IMR-90 (cell line): ENCODE measurements at regions not wholly inside any gene's neighbourhood (a gene's known extent, or its start where the extent isn't known, plus 50 kb on each side); places are given as distances from the start of the nearest gene placed in this dataset.

ENCODE experiments used
- ATAC-seq: fragments of 200-7000 bp; cut with Tn5 transposase; 2 replicates; pipeline ENCODE4 v1.9.1; 2020; ENCODE audit warnings: low read depth, mild to moderate bottlenecking, moderate library complexity
- BruUV-seq: library from RNA; stranded (reverse); fragments of 400-500 nt; replicated peaks from 2 replicates; lab custom pipeline; 2021; lab: Mats Ljungman, UMichigan
- CTCF ChIA-PET: fragments of 300-600 bp; formaldehyde crosslinking; extraction: SDS; loops from one replicate; lab custom pipeline; 2021; ENCODE audit warnings: antibody characterized with exemption; lab: Yijun Ruan, JAX
- POLR2A ChIA-PET: fragments of 300-600 bp; sonication (Branson Sonifier 250); formaldehyde crosslinking; loops from one replicate; lab custom pipeline; 2022; ENCODE audit warnings: antibody characterized with exemption; ENCODE audit not compliant: unreplicated experiment; lab: Charles Lee
- DNase-seq: peaks from one replicate; pipeline ENCODE4 v3.0.0; 2013
- H2AFZ ChIP-seq: replicated peaks from 2 replicates; pipeline ENCODE3; 2013; ENCODE audit warnings: low read length, mild to moderate bottlenecking; ENCODE audit not compliant: poor library complexity
- H2AK5ac ChIP-seq: 2 replicates; pipeline ENCODE4 v1.6.1; 2013; ENCODE audit warnings: low read depth, low read length, inconsistent platforms
- H2AK9ac ChIP-seq: replicated peaks from 2 replicates; pipeline ENCODE3; 2013; ENCODE audit warnings: mild to moderate bottlenecking, low read depth, low read length, moderate library complexity; ENCODE audit not compliant: poor library complexity
- H2BK120ac ChIP-seq: 2 replicates; pipeline ENCODE4 v1.6.1; 2013; ENCODE audit warnings: low read depth, low read length, inconsistent platforms
- H2BK15ac ChIP-seq: 3 replicates; pipeline ENCODE4 v1.6.1; 2013; ENCODE audit warnings: low read depth, low read length, inconsistent platforms
- H2BK20ac ChIP-seq: 2 replicates; pipeline ENCODE4 v1.6.1; 2013; ENCODE audit warnings: low read depth, mild to moderate bottlenecking, inconsistent platforms, low read length, moderate library complexity
- H2BK5ac ChIP-seq: 2 replicates; pipeline ENCODE4 v1.6.1; 2013; ENCODE audit warnings: mild to moderate bottlenecking, low read depth, low read length, inconsistent platforms; ENCODE audit not compliant: poor library complexity, severe bottlenecking
- H3K14ac ChIP-seq: replicated peaks from 2 replicates; pipeline ENCODE4 v1.6.1; 2013; ENCODE audit warnings: low read depth, low read length, inconsistent platforms
- H3K18ac ChIP-seq: 2 replicates; pipeline ENCODE4 v1.6.1; 2013; ENCODE audit warnings: low read depth, low read length, control low read depth
- H3K23ac ChIP-seq: 2 replicates; pipeline ENCODE4 v1.6.1; 2013; ENCODE audit warnings: low read depth, low read length, inconsistent platforms
- H3K27ac ChIP-seq: 2 replicates; pipeline ENCODE4 v1.5.1; 2013; ENCODE audit warnings: mild to moderate bottlenecking, control low read depth, low read length; ENCODE audit not compliant: insufficient read depth
- H3K27me3 ChIP-seq: 2 replicates; pipeline ENCODE4 v1.6.1; 2013; ENCODE audit warnings: low read length; ENCODE audit not compliant: control insufficient read depth, insufficient read depth
- H3K36me3 ChIP-seq: 2 replicates; pipeline ENCODE4 v1.6.1; 2013; ENCODE audit warnings: low read length, mixed read lengths; ENCODE audit not compliant: control insufficient read depth, insufficient read depth
- H3K4ac ChIP-seq: 2 replicates; pipeline ENCODE4 v1.6.1; 2013; ENCODE audit warnings: low read depth, low read length, inconsistent platforms
- H3K4me1 ChIP-seq: 2 replicates; pipeline ENCODE4 v1.6.1; 2013; ENCODE audit warnings: low read length, mixed read lengths; ENCODE audit not compliant: control insufficient read depth, insufficient read depth
- H3K4me2 ChIP-seq: 2 replicates; pipeline ENCODE4 v1.6.1; 2013; ENCODE audit warnings: low read depth, mild to moderate bottlenecking, control low read depth, low read length, moderate library complexity
- H3K4me3 ChIP-seq: 2 replicates; pipeline ENCODE4 v1.5.1; 2013; ENCODE audit warnings: low read depth, mild to moderate bottlenecking, control low read depth, low read length, moderate library complexity; ENCODE audit not compliant: insufficient read depth
- H3K56ac ChIP-seq: 2 replicates; pipeline ENCODE4 v1.6.1; 2013; ENCODE audit warnings: low read length, inconsistent platforms; ENCODE audit not compliant: insufficient read depth; ENCODE audit errors: extremely low read depth
- H3K79me1 ChIP-seq, 2 experiments: 2 replicates each; pipeline ENCODE4 v1.6.1; 2013; ENCODE audit warnings: low read length in 2 of 2, inconsistent platforms in 1 of 2, low read depth in 1 of 2
- H3K9ac ChIP-seq: 2 replicates; pipeline ENCODE4 v1.6.1; 2013; ENCODE audit warnings: low read depth, low read length, control low read depth
- H3K9me1 ChIP-seq: 2 replicates; pipeline ENCODE4 v1.6.1; 2013; ENCODE audit warnings: low read length, inconsistent platforms; ENCODE audit not compliant: insufficient read depth
- H3K9me3 ChIP-seq: 2 replicates; pipeline ENCODE4 v1.6.1; 2013; ENCODE audit warnings: low read length; ENCODE audit not compliant: control insufficient read depth, insufficient read depth
- H4K20me1 ChIP-seq: 2 replicates; pipeline ENCODE4 v1.6.1; 2013; ENCODE audit warnings: low read length, inconsistent platforms; ENCODE audit not compliant: insufficient read depth
- H4K5ac ChIP-seq: 2 replicates; pipeline ENCODE4 v1.6.1; 2013; ENCODE audit warnings: mild to moderate bottlenecking, low read depth, low read length, control low read depth
- H4K8ac ChIP-seq, 2 experiments: 2 replicates each; pipeline ENCODE4 v1.6.1; 2013; ENCODE audit warnings: low read depth in 2 of 2, low read length in 2 of 2, control low read depth in 1 of 2, inconsistent platforms in 1 of 2
- H4K91ac ChIP-seq: 2 replicates; pipeline ENCODE4 v1.6.1; 2013; ENCODE audit warnings: low read depth, low read length, inconsistent platforms; ENCODE audit not compliant: insufficient read depth
- BHLHE40 ChIP-seq: fragments of 150-350 bp; IDR thresholded peaks from 2 replicates; pipeline ENCODE4 v1.6.1; 2016; ENCODE audit warnings: mild to moderate bottlenecking, low read depth, low read length
- CTCF ChIP-seq: conservative IDR thresholded peaks from 2 replicates; pipeline ENCODE4 v1.5.1; 2012; ENCODE audit warnings: mild to moderate bottlenecking, low read depth, low read length, improper control_type of control experiment
- WGBS, 2 experiments: methylation state at CpG; one replicate each; pipeline versions ENCODE4 v1.1.5 to v1.1.7; 2013; ENCODE audit warnings: missing lambda C conversion rate in 2 of 2; ENCODE audit not compliant: insufficient read length in 1 of 2; ENCODE audit errors: extremely low coverage in 2 of 2; 5-methylcytosine and 5-hydroxymethylcytosine counted together
- dilution Hi-C: fragments of 300-500 bp; cut with HindIII; formaldehyde crosslinking; loops from one replicate; pipeline ENCODE4 v1.14.3; 2018; ENCODE audit warnings: low sequenced_read_pairs; ENCODE audit not compliant: unreplicated experiment
- in situ Hi-C: fragments of 300-500 bp; cut with MboI; formaldehyde crosslinking; loops from 3 replicates; pipeline ENCODE4 v1.14.3; 2019; ENCODE audit warnings: low sequenced_read_pairs, inconsistent platforms, mixed read lengths
- intact Hi-C: fragments of 100-400 bp; cut with micrococcal nuclease; formaldehyde crosslinking; loops from 2 replicates; pipeline ENCODE4 v1.10.0; 2022

- no peak overlapping the region for H3K9ac ChIP-seq
- POLR2A ChIA-PET: no interaction called here
- H3K9me3 ChIP-seq: no peaks in the 10 kb centered on the region
- no peak overlapping the region for H3K4ac ChIP-seq
- in situ Hi-C loops (no loop called here), dilution Hi-C loops (no loop called here), intact Hi-C loops (no loop called here)
- H3K56ac ChIP-seq: no peak overlapping the region
- H2AFZ ChIP-seq: no peak overlapping the region
- H2BK120ac ChIP-seq: no peak overlapping the region
- H4K8ac ChIP-seq: no peak overlapping the region
- CTCF ChIA-PET: interaction anchor here (0.6 kb wide), 1 partner anchor 213 kb away, joined by 5 read pairs; no protein-coding TSS in a partner anchor
- no peak overlapping the region for H3K23ac ChIP-seq
- no peak overlapping the region for H2BK15ac ChIP-seq
- H3K18ac ChIP-seq: no peak overlapping the region
- DNase-seq: no peak
- no peaks in the 10 kb centered on the region for H3K27me3 ChIP-seq
- no peak overlapping the region for H3K14ac ChIP-seq
- TF ChIP-seq BHLHE40: no peak
- 0 out of 2 replicates have a peak, but pooled peaks have one; percentile 2 for TF ChIP-seq CTCF
- no peak overlapping the region for H4K5ac ChIP-seq
- no peaks in the 10 kb centered on the region for H3K9me1 ChIP-seq
- no CpG with 5 or more reads among the region's 7 CpGs for WGBS, 2 experiments
- no peak overlapping the region for H2AK9ac ChIP-seq
- H4K20me1 ChIP-seq: no peaks in the 10 kb centered on the region
- no peak overlapping the region for H2BK5ac ChIP-seq
- no peaks in the 10 kb centered on the region for H3K4me1 ChIP-seq
- ATAC-seq: no peak
- no peak overlapping the region for H4K91ac ChIP-seq
- H2AK5ac ChIP-seq: no peak overlapping the region
- H3K27ac ChIP-seq: no peak overlapping the region
- no peak overlapping the region for H3K4me2 ChIP-seq
- H2BK20ac ChIP-seq: no peak overlapping the region
- H3K79me1 ChIP-seq: no peaks in the 10 kb centered on the region
- H3K36me3 ChIP-seq: no peaks in the 10 kb centered on the region
- no TSS peak for BruUV-seq
- no peak overlapping the region for H3K4me3 ChIP-seq
Observed at GRCh38 chr3:81395739-81396513, 365.5 kb downstream of the GBE1 start.
